GM13977 (cell line): ENCODE measurements at regions not wholly inside any gene's neighbourhood (a gene's known extent, or its start where the extent isn't known, plus 50 kb on each side); places are given as distances from the start of the nearest gene placed in this dataset.

Experiments used
- DNase-seq: peaks from one replicate; pipeline ENCODE4 v3.0.0; 2012; ENCODE audit warnings: low spot score
- CTCF ChIP-seq: IDR thresholded peaks from 2 replicates; pipeline ENCODE4 v1.5.1; 2012; ENCODE audit warnings: mild to moderate bottlenecking, control low read depth; ENCODE audit not compliant: insufficient read depth; ENCODE audit errors: extremely low read depth, missing control alignments
- in situ Hi-C: fragments of 300-500 bp; cut with MboI; formaldehyde crosslinking; loops from one replicate; pipeline ENCODE4 v1.12.0; 2022; ENCODE audit warnings: low sequenced_read_pairs, low pct_unique_long_range_greater_than_20kb, mixed read lengths, inconsistent platforms; ENCODE audit not compliant: unreplicated experiment

DNA sequence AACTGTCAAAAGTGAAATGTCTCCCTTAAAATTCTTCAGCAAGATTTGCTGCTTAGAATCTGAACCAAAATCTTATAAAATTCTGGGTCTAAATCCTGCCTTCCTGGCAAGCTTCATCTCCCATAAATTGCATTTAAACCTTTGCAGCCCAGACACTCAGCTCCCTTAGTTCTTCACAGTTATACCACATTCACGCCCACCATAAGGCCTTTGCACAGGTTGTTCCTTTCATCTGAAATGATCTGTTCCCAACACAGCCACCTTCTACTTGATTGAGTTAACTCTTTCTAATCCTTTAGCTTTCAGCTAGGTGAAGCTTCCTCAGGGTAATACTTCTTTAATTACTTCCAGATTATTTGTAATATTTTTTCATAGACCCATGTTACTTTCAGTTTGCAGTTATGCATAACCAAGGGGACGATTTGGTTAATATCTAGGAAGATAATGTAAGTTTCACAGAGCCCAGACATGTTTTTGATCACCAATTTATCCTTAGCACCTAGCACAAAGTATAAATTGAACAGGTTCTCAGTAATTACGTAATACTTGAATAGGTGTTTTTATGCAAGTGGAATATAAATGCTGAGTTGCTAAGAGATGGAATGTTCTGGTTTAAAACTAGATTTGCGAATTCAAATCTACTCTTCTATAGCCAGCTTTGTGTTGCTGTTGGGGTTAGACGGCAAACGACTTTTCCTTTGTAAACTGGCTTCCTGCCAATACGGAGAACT, 779.7 kb upstream of the PKDCC start:
- no peak for TF ChIP-seq CTCF
- DNase-seq, result no peak
- in situ Hi-C loops, result no loop called here

DNA sequence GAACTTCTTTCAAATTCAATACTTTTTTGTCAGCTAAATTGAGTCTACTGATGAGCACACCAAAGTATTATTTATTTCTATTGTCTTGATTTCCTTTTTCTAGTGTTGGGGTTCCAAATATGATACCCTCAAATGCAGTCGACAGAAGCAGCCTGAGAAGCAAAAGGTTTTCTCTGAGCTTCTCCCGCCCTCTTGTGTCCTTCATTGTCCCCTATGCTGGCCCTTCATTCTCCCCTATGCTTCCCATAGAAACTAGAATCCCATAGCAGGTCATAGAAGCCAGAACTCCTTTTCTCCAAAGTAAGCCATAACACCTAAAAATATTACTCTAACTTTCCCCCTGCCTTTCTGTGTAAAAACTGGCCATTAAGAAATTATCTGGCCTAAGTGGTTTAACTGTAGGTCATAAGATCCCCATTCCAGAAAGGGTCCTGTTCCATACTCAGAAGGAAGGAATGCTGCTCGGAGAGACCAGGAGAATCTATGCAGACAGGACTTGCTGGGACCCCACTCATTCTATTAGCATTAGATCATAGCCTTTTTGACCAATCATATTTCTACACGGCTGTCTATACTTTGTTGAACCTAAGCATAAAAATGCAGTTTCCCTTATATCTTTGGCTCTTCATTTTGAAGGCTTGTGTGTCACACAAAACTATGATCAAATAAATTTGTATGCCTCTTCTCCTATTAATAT, 764.6 kb upstream of the PKDCC start:
- no peak for TF ChIP-seq CTCF
- in situ Hi-C loops, result no loop called here
- no peak for DNase-seq

DNA sequence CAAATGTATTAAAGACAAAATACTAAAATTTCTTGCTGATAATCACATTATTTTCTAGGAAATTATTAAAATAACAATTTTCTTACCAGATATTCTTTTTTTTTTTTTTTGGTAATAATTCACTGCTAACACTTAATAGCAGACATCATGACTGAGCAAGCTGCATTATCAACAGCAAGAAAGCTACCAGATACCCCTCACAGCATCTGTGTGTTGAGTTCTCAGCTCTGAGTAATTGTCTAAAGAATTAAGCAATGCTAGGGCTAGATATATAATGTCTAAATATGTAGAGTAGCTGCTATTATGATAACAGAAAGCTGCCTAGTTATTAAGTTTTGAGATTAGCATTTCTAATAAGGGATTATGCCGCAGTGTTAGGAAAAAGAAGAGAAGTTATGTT, 754.3 kb upstream of the PKDCC start:
- DNase-seq, result no peak
- no peak for TF ChIP-seq CTCF
- in situ Hi-C loops, result no loop called here

DNA sequence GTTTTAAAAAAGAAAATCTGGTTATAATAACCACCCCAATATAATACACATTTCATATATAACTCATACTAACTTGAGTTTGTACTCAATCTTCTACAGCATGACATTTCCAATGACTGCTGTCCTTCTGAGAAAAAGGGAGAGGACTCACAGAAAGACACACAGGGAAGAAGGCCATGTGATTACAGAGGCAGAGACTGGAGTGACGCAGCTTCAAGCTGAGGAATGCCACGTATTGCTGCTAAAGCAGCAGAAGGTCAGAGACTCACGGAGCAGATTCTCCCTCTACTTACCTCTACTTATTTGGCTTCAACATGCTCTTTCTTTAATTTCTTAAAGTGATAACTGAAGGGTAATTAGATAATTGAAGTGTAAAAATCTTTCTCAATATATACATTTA, 753.5 kb upstream of the PKDCC start:
- TF ChIP-seq CTCF, result no peak
- no peak for DNase-seq
- in situ Hi-C loops, result no loop called here

DNA sequence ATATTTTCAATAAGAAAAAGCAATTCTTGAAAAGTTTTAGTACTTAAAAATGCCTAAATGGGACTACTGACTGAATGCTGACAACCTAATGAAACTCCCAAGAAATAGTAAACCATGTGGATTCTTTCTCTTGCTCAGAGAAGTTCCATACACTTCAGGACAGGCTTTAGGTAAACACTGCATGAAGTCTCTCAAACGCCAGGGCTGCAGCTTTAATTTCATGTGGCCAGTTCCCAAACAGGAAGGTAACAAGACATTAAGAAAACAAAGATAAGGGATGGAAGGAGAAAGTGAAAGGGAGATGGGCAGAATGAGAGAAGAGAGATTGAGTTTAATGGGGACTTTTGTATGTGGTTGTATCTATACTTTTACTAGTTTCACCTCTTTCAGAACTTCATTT, 734.7 kb upstream of the PKDCC start:
- in situ Hi-C loops, result no loop called here
- TF ChIP-seq CTCF, result no peak
- DNase-seq, result no peak

DNA sequence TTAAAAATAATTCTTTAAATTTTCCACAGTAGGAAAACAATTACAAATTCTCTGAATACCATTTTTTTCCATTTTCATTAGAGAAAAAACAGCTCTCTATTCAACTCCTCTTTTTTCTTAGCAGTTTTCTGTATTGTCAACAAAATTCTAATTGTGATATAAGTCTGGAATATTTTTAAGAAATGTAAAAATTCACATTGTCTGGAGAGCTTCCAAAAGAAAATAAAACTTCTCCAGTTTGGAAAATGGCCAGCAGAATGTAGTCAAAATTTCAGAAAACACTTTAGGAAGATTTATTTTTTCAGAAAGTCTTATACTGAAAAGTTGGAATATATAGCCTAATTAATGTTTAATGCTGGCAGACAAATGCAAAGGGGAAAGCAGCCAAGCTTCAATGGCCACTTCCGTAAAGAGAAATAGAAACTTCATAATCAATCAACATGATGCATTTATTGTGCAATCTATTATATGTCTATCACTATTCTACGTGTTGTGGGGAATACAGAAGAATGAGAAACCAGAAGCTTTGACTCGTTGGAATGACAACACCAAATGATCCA, 733.2 kb upstream of the PKDCC start:
- no peak for TF ChIP-seq CTCF
- in situ Hi-C loops, result no loop called here
- DNase-seq, result no peak
